HEK293 (cell line): ENCODE measurements at regions not wholly inside any gene's neighbourhood (a gene's known extent, or its start where the extent isn't known, plus 50 kb on each side); places are given as distances from the start of the nearest gene placed in this dataset.

Experiments
- CTCF ChIA-PET: fragments of 350-600 bp; formaldehyde crosslinking; extraction: SDS; loops from one replicate; lab custom pipeline; 2021; ENCODE audit warnings: antibody characterized with exemption; lab: Yijun Ruan, JAX
- POLR2A ChIA-PET: fragments of 300-600 bp; formaldehyde crosslinking; extraction: SDS; loops from one replicate; lab custom pipeline; 2020; ENCODE audit warnings: antibody characterized with exemption, inconsistent platforms; lab: Yijun Ruan, JAX
- H3K27ac ChIP-seq: fragments of 200-500 bp; sonication (Bioruptor generic); 2 replicates; pipeline ENCODE4 v1.5.1; 2014; ENCODE audit warnings: low read depth, low read length, control low read depth, inconsistent platforms; ENCODE audit errors: extremely low read depth
- H3K36me3 ChIP-seq, 2 experiments: fragments of 200-500 bp in 1 of 2; sonication (Bioruptor generic) in 1 of 2; 1 replicate in 1 of 2; 2 replicates in 1 of 2; pipeline ENCODE4 v1.5.1; 2014 to 2017; ENCODE audit warnings: inconsistent platforms in 2 of 2, low read length in 2 of 2; ENCODE audit not compliant: control insufficient read depth in 2 of 2, insufficient read depth in 1 of 2
- H3K4me1 ChIP-seq: fragments of 200-500 bp; sonication (Bioruptor generic); 2 replicates; pipeline ENCODE4 v1.5.1; 2014; ENCODE audit warnings: mild to moderate bottlenecking, low read length, inconsistent platforms; ENCODE audit not compliant: control insufficient read depth, insufficient read depth
- H3K4me3 ChIP-seq: 2 replicates; pipeline ENCODE4 v1.5.1; 2011; ENCODE audit warnings: low read depth, mild to moderate bottlenecking, control low read depth, low read length, moderate library complexity
- H3K9me3 ChIP-seq: fragments of 200-500 bp; sonication (Bioruptor generic); 2 replicates; pipeline ENCODE4 v1.5.1; 2014; ENCODE audit warnings: low read depth, low read length, inconsistent platforms; ENCODE audit not compliant: control insufficient read depth, insufficient read depth
- CTCF ChIP-seq: fragments of 450-650 bp; formaldehyde crosslinking; IDR thresholded peaks from 2 replicates; pipeline ENCODE4 v1.5.1; 2016; ENCODE audit warnings: missing biosample characterization, missing genetic modification characterization
- HOXC10 ChIP-seq: sonication (generic); formaldehyde crosslinking; IDR thresholded peaks from 2 replicates; pipeline ENCODE4 v1.8.1; 2023; ENCODE audit warnings: mild to moderate bottlenecking, missing genetic modification reagents
- PRDM4 ChIP-seq: fragments of 450-650 bp; formaldehyde crosslinking; IDR thresholded peaks from 2 replicates; pipeline ENCODE4 v1.5.1; 2017; ENCODE audit warnings: missing biosample characterization, missing genetic modification characterization
- SP7 ChIP-seq: fragments of 450-650 bp; formaldehyde crosslinking; IDR thresholded peaks from 2 replicates; pipeline ENCODE4 v1.5.1; 2016; ENCODE audit warnings: missing biosample characterization, missing genetic modification characterization
- ZBTB8A ChIP-seq: fragments of 450-650 bp; formaldehyde crosslinking; IDR thresholded peaks from 2 replicates; pipeline ENCODE4 v1.5.1; 2016; ENCODE audit warnings: missing biosample characterization, missing genetic modification characterization
- ZFP37 ChIP-seq: fragments of 450-650 bp; formaldehyde crosslinking; IDR thresholded peaks from 2 replicates; pipeline ENCODE4 v1.5.1; 2016; ENCODE audit warnings: missing biosample characterization, missing genetic modification characterization
- ZNF10 ChIP-seq: fragments of 450-650 bp; formaldehyde crosslinking; IDR thresholded peaks from 2 replicates; pipeline ENCODE4 v1.5.1; 2017; ENCODE audit warnings: missing biosample characterization, missing genetic modification characterization
- ZNF155 ChIP-seq: fragments of 450-650 bp; formaldehyde crosslinking; IDR thresholded peaks from 2 replicates; pipeline ENCODE4 v1.5.1; 2016; ENCODE audit warnings: missing biosample characterization, missing genetic modification characterization
- ZNF19 ChIP-seq: fragments of 450-650 bp; formaldehyde crosslinking; IDR thresholded peaks from 2 replicates; pipeline ENCODE4; 2016; ENCODE audit warnings: missing biosample characterization, missing genetic modification characterization, low read depth
- ZNF221 ChIP-seq: fragments of 450-650 bp; formaldehyde crosslinking; IDR thresholded peaks from 2 replicates; pipeline ENCODE4 v1.5.1; 2017; ENCODE audit warnings: missing biosample characterization, missing genetic modification characterization, borderline replicate concordance
- ZNF501 ChIP-seq: fragments of 450-650 bp; formaldehyde crosslinking; IDR thresholded peaks from 2 replicates; pipeline ENCODE4 v1.5.1; 2016; ENCODE audit warnings: missing biosample characterization, missing genetic modification characterization
- ZNF623 ChIP-seq: fragments of 450-650 bp; formaldehyde crosslinking; IDR thresholded peaks from 2 replicates; pipeline ENCODE4 v1.5.1; 2016; ENCODE audit warnings: missing biosample characterization, missing genetic modification characterization
- ZNF626 ChIP-seq: fragments of 450-650 bp; sonication (Bioruptor Pico); formaldehyde crosslinking; IDR thresholded peaks from 2 replicates; pipeline ENCODE4 v1.5.1; 2018; ENCODE audit warnings: missing biosample characterization, missing genetic modification characterization, inconsistent platforms
- ZNF639 ChIP-seq: fragments of 450-650 bp; formaldehyde crosslinking; IDR thresholded peaks from 2 replicates; pipeline ENCODE4 v1.5.1; 2016; ENCODE audit warnings: missing biosample characterization, missing genetic modification characterization
- ZSCAN30 ChIP-seq: fragments of 450-650 bp; IDR thresholded peaks from 2 replicates; pipeline ENCODE4 v1.5.1; 2018; ENCODE audit warnings: missing biosample characterization, mild to moderate bottlenecking, missing genetic modification characterization, moderate library complexity
- TF ChIP-seq, protein P1 (sequence below): fragments of 450-650 bp; formaldehyde crosslinking; IDR thresholded peaks from 2 replicates; pipeline ENCODE4 v1.5.1; 2016; ENCODE audit warnings: missing biosample characterization, missing genetic modification characterization
- TF ChIP-seq, protein P2 (sequence below): fragments of 450-650 bp; formaldehyde crosslinking; IDR thresholded peaks from 2 replicates; pipeline ENCODE4 v1.5.1; 2016; ENCODE audit warnings: missing biosample characterization, missing genetic modification characterization

DNA sequence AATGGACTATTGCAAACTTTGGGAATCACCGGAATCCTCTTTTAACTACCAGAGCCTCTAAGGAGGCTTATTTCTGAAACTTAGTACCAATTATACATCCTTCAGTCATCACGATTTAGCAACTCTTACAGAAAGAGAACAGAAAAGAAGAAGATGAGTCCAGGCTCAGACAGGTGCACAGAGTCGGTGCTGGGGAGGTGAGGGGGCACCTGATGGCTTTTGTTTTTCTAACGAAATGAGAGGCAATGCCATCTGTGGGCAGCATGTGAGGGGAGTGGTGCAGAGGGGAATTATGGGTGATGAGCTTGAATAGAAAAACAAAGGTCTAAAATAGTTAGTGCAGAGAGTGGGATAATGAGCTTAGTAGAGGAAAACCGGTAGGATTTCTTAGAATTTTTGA is 522.6 kb downstream of the CMPK2 start (continued):
- TF ChIP-seq ZNF221 (tag by site-specific recombination), result no peak
- no peak for TF ChIP-seq ZNF639 (tag by site-specific recombination)
- no peak for TF ChIP-seq ZNF626 (tag by site-specific recombination)
- TF ChIP-seq, all 188 proteins: peak for 0

DNA sequence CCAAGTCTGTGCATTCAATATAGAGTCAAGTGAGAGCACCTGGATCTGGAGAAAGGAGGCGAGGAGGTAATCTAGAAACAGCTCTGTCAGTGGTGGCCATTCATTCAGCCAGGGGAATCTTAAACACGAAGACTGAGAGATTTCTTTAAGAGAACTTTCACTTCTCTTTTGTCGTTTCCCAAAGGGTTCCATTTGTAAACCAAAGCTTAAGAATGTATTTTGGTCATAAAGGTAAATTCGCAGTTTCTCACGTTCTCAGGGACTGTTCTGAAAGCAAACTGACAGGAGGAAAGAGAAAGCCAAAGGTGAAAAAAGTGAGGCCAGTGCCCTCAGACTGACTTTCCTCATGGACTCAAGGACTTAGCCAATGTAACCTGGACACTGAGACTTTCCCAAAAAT is 513.5 kb downstream of the CMPK2 start:
- POLR2A ChIA-PET, result no interaction called here
- H3K4me1 ChIP-seq, result no peaks in the 10 kb centered on the region
- no peak for TF ChIP-seq HOXC10 (CRISPR knock-in tag)
- no peak for TF ChIP-seq PRDM4 (tag by site-specific recombination)
- TF ChIP-seq ZNF639 (tag by site-specific recombination), result no peak
- TF ChIP-seq, all 188 proteins: peak for 0
- CTCF ChIA-PET, result interaction anchor here (0.7 to 1.0 kb wide), 6 partner anchors 9 to 1772 kb away, joined by 3 to 4 read pairs (median 3); no protein-coding TSS in a partner anchor
- Histone ChIP-seq H3K4me3 (no peak overlapping the region), H3K9me3 (no peaks in the 10 kb centered on the region), H3K36me3 (no peaks in the 10 kb centered on the region), H3K27ac (no peak overlapping the region)

- ChIA-PET CTCF (interaction anchor here (0.7 to 1.9 kb wide), 10 partner anchors 8 to 420 kb away, joined by 3 to 5 read pairs (median 4); no protein-coding TSS in a partner anchor), POLR2A (no interaction called here)
- TF ChIP-seq CTCF (tag by site-specific recombination), result 0 out of 2 replicates have a peak, but pooled peaks have one; percentile 18
- no peak for TF ChIP-seq ZBTB8A (tag by site-specific recombination)
- no peak for TF ChIP-seq ZNF19
- H3K9me3 ChIP-seq, result no peaks in the 10 kb centered on the region
- H3K4me3 ChIP-seq, result no peak overlapping the region
- no peaks in the 10 kb centered on the region for H3K36me3 ChIP-seq
- H3K4me1 ChIP-seq, result no peaks in the 10 kb centered on the region
- H3K27ac ChIP-seq, result no peak overlapping the region
These were observed 512.7 kb downstream of the CMPK2 start for GRCh38 chr2:6352906-6353515.

GRCh38 chr2:6353669-6354068 is 512.0 kb downstream of the CMPK2 start:
- CTCF ChIA-PET, result interaction anchor here (0.7 to 1.9 kb wide), 7 partner anchors 10 to 419 kb away, joined by 3 to 5 read pairs (median 4); no protein-coding TSS in a partner anchor
- Histone ChIP-seq H3K4me3 (no peak overlapping the region), H3K27ac (no peak overlapping the region), H3K9me3 (no peaks in the 10 kb centered on the region), H3K36me3 (no peaks in the 10 kb centered on the region), H3K4me1 (no peaks in the 10 kb centered on the region)
- POLR2A ChIA-PET, result no interaction called here
- TF ChIP-seq, protein P1, sequence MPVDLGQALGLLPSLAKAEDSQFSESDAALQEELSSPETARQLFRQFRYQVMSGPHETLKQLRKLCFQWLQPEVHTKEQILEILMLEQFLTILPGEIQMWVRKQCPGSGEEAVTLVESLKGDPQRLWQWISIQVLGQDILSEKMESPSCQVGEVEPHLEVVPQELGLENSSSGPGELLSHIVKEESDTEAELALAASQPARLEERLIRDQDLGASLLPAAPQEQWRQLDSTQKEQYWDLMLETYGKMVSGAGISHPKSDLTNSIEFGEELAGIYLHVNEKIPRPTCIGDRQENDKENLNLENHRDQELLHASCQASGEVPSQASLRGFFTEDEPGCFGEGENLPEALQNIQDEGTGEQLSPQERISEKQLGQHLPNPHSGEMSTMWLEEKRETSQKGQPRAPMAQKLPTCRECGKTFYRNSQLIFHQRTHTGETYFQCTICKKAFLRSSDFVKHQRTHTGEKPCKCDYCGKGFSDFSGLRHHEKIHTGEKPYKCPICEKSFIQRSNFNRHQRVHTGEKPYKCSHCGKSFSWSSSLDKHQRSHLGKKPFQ, result no peak
- TF ChIP-seq ZSCAN30 (tag by site-specific recombination) (no peak), SP7 (tag by site-specific recombination) (no peak), ZNF639 (tag by site-specific recombination) (no peak), ZNF501 (tag by site-specific recombination) (no peak), ZNF623 (tag by site-specific recombination) (no peak), ZNF10 (tag by site-specific recombination) (no peak), ZNF155 (tag by site-specific recombination) (no peak), ZNF19 (no peak), ZFP37 (tag by site-specific recombination) (no peak)
- TF ChIP-seq, protein P2, sequence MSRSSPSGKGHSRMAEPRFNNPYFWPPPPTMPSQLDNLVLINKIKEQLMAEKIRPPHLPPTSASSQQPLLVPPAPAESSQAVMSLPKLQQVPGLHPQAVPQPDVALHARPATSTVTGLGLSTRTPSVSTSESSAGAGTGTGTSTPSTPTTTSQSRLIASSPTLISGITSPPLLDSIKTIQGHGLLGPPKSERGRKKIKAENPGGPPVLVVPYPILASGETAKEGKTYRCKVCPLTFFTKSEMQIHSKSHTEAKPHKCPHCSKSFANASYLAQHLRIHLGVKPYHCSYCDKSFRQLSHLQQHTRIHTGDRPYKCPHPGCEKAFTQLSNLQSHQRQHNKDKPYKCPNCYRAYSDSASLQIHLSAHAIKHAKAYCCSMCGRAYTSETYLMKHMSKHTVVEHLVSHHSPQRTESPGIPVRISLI, result no peak
